Body of pancreas (tissue), 4 donors: ENCODE measurements at regions not wholly inside any gene's neighbourhood (a gene's known extent, or its start where the extent isn't known, plus 50 kb on each side); places are given as distances from the start of the nearest gene placed in this dataset.

ENCODE experiments used
- ATAC-seq: fragments of 150-250 bp; one replicate; pipeline ENCODE4 v1.9.1; 2016
- DNase-seq, 4 donors: peaks; one replicate each; pipeline ENCODE4 v3.0.0-alpha.2; 2019
- H3K27ac ChIP-seq, 4 donors: fragments of 200-600 bp; sonication (generic); 1 replicate in 3 of 4; 2 replicates in 1 of 4; pipeline versions ENCODE4 v1.5.1 to v1.6.1; 2016 to 2019; ENCODE audit warnings: mild to moderate bottlenecking in 1 of 4, mixed read lengths in 1 of 4, moderate library complexity in 1 of 4
- H3K27me3 ChIP-seq, 2 donors: fragments of 200-600 bp; sonication (generic); one replicate each; pipeline ENCODE4 v1.6.0; 2016; ENCODE audit warnings: mild to moderate bottlenecking in 1 of 2
- H3K36me3 ChIP-seq, 2 donors: fragments of 200-600 bp; sonication (generic); replicated peaks in 1 of 2; 2 replicates each; pipeline ENCODE4 v1.5.1; 2016; ENCODE audit warnings: low read depth in 2 of 2; ENCODE audit not compliant: insufficient read depth in 1 of 2
- H3K4me1 ChIP-seq: fragments of 200-600 bp; sonication (generic); one replicate; pipeline ENCODE4 v1.6.0; 2016
- H3K4me3 ChIP-seq, 2 donors: fragments of 200-600 bp; sonication (generic); 1 replicate in 1 of 2; 2 replicates in 1 of 2; pipeline ENCODE4 v1.5.1; 2016 to 2019
- H3K9me3 ChIP-seq, 3 donors: fragments of 200-600 bp; sonication (generic); 1 replicate in 2 of 3; 2 replicates in 1 of 3; pipeline ENCODE4 v1.5.1; 2016
- CTCF ChIP-seq, 7 experiments: fragments of 450-650 bp in 4 of 7; fragments of 200-600 bp in 3 of 7; sonication (generic) in 3 of 7; IDR thresholded peaks; one replicate each; pipeline ENCODE4 v1.5.1; 2016 to 2019; ENCODE audit warnings: antibody characterized with exemption in 7 of 7
- POLR2A ChIP-seq, 3 donors: fragments of 450-650 bp; IDR thresholded peaks; one replicate each; pipeline ENCODE4 v1.6.1; 2016; ENCODE audit warnings: antibody characterized with exemption in 3 of 3, mild to moderate bottlenecking in 2 of 3
- WGBS, 2 donors: methylation state at CpG; one replicate each; pipeline ENCODE4 v1.1.5; 2017; 5-methylcytosine and 5-hydroxymethylcytosine counted together
- intact Hi-C: fragments of 100-400 bp; cut with DNase I; formaldehyde crosslinking; loops from one replicate; pipeline ENCODE4 v1.15.1; 2023

GRCh38 chr12:48261773-48262172 is 58.7 kb upstream of the OR10AD1 start:
- H3K4me1 ChIP-seq: no peaks in the 10 kb centered on the region
- DNase-seq (no peak), ATAC-seq (no peak)
- no peaks in the 10 kb centered on the region for H3K9me3 ChIP-seq
- intact Hi-C loops: no loop called here
- TF ChIP-seq CTCF (IDR thresholded peaks at IDR 0.05) (no peak), POLR2A (IDR thresholded peaks at IDR 0.05) (no peak)
- H3K36me3 ChIP-seq: no peaks in the 10 kb centered on the region
- H3K27me3 ChIP-seq: no peaks in the 10 kb centered on the region
- H3K27ac ChIP-seq: no peak overlapping the region
- WGBS, 2 donors: 50 to 56% methylated on average over 2 of the region's 2 CpGs
- no peak overlapping the region for H3K4me3 ChIP-seq
